ENCODE measurements at regions not wholly inside any gene's neighbourhood (a gene's known extent, or its start where the extent isn't known, plus 50 kb on each side); places are given as distances from the start of the nearest gene placed in this dataset.
A peak's percentile ranks its signal among the peaks of the same experiment; 100 is the strongest.

DNA sequence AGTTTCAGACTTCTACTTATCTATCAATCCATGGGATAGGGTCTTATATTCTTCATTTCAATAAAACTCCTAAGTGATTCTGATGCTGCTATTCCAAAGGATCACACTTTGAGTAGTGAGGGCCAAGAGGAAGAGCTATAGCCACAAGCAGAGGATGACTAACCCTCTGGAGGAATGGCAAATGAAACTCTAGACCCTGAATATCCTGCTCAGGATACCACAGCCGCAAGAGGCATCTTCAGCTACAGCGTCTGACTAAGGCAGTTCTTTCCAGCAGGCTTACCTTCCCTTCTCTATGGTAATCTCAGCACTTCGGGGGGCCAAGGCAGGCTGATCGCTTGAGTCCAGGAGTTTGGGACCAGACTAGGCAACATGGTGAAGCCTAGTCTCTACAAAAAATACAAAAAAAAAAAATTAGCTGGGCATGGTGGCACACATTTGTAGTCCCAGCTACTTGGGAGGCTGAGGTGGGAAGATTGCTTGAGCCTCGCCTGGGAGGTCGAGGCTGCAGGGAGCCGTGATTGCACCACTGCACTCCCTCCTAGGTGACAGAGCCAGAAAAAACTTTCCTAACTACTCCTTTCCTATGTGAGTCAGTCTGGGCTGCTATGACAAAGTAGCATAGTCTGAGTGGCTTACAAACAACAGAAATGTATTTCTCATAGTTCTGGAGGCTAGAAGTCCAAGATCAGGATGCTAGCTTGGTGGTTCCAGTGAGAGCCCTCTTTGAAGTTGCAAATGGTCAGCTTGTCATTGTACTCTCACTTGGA, 371.9 kb downstream of the IRS1 start:
- H3K27me3 Mint-ChIP-seq (ENCODE audit: insufficient read depth, unreplicated experiment), result no peaks in the 10 kb centered on the region
- H3K36me3 Mint-ChIP-seq (ENCODE audit: insufficient read depth, unreplicated experiment), result no peaks in the 10 kb centered on the region
- BruUV-seq (replicated peaks), result no TSS peak
- CTCF ChIA-PET, result interaction anchor here (0.6 to 1.3 kb wide), 2 partner anchors 327 to 364 kb away, joined by 3 to 4 read pairs; no protein-coding TSS in a partner anchor
- intact Hi-C loops (cut with micrococcal nuclease), result loop anchor here (2.0 to 10.0 kb wide), 4 partner anchors 243 to 533 kb away; no protein-coding TSS in a partner anchor
- POLR2A ChIA-PET, result interaction anchor here (0.6 to 1.1 kb wide), 5 partner anchors 19 to 411 kb away, joined by 3 to 4 read pairs (median 3); no protein-coding TSS in a partner anchor
- no peak overlapping the region for H3K4me3 Mint-ChIP-seq (ENCODE audit: unreplicated experiment)
- peak overlapping the region; percentile 66 for H3K27ac Mint-ChIP-seq (ENCODE audit: low read depth, unreplicated experiment)
- no peaks in the 10 kb centered on the region for H3K9me3 Mint-ChIP-seq (ENCODE audit: unreplicated experiment)
- peak; percentile 88 for DNase-seq (ENCODE audit: unreplicated experiment)
- TF ChIP-seq, protein P1, sequence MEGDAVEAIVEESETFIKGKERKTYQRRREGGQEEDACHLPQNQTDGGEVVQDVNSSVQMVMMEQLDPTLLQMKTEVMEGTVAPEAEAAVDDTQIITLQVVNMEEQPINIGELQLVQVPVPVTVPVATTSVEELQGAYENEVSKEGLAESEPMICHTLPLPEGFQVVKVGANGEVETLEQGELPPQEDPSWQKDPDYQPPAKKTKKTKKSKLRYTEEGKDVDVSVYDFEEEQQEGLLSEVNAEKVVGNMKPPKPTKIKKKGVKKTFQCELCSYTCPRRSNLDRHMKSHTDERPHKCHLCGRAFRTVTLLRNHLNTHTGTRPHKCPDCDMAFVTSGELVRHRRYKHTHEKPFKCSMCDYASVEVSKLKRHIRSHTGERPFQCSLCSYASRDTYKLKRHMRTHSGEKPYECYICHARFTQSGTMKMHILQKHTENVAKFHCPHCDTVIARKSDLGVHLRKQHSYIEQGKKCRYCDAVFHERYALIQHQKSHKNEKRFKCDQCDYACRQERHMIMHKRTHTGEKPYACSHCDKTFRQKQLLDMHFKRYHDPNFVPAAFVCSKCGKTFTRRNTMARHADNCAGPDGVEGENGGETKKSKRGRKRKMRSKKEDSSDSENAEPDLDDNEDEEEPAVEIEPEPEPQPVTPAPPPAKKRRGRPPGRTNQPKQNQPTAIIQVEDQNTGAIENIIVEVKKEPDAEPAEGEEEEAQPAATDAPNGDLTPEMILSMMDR (IDR thresholded peaks at IDR 0.05; ENCODE audit: unreplicated experiment), result no peak
- H3K4me1 Mint-ChIP-seq (ENCODE audit: insufficient read depth, unreplicated experiment), result peaks cover 38% of the 10 kb centered on the region

GRCh38 chr2:226426292-226426736, 373.3 kb downstream of the IRS1 start:
- Mint-ChIP-seq H3K4me3 (ENCODE audit: unreplicated experiment) (no peak overlapping the region), H3K36me3 (ENCODE audit: insufficient read depth, unreplicated experiment) (no peaks in the 10 kb centered on the region), H3K9me3 (ENCODE audit: unreplicated experiment) (no peaks in the 10 kb centered on the region), H3K27ac (ENCODE audit: low read depth, unreplicated experiment) (no peak overlapping the region), H3K27me3 (ENCODE audit: insufficient read depth, unreplicated experiment) (no peaks in the 10 kb centered on the region), H3K4me1 (ENCODE audit: insufficient read depth, unreplicated experiment) (peaks cover 31% of the 10 kb centered on the region)
- CTCF ChIA-PET, result interaction anchor here (1.1 kb wide), 1 partner anchor 568 kb away, joined by 4 read pairs; no protein-coding TSS in a partner anchor
- POLR2A ChIA-PET, result interaction anchor here (0.6 to 1.4 kb wide), 4 partner anchors 21 to 330 kb away, joined by 3 to 7 read pairs (median 4); no protein-coding TSS in a partner anchor
- intact Hi-C loops (cut with micrococcal nuclease), result loop anchor here (2.0 to 10.0 kb wide), 4 partner anchors 242 to 532 kb away; no protein-coding TSS in a partner anchor
- peak; percentile 94 for DNase-seq (ENCODE audit: unreplicated experiment)
- TF ChIP-seq, protein P1 (IDR thresholded peaks at IDR 0.05; ENCODE audit: unreplicated experiment), result no peak
- BruUV-seq (replicated peaks), result no TSS peak

DNA sequence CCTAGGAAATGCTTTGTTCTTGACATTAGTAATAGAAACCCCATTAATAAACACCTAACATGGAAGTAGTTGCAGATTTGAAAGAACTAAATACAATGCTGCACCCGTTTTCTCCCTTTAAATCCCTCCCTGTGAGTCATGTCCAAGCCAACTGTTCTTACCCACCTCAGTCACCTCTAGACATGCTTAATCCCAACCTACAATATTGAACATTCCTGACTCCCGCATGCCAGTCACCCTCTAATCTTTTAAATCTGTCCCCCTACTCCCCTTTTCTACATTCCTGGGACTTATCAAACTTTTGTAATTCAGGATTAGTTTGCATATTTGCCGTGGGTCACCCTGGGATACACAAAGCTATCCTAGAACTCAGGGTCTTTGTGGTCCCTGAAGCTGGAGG, 374.6 kb downstream of the IRS1 start:
- POLR2A ChIA-PET, result interaction anchor here (1.0 to 1.4 kb wide), 4 partner anchors 9 to 307 kb away, joined by 4 to 7 read pairs (median 4); no protein-coding TSS in a partner anchor
- Mint-ChIP-seq H3K4me3 (ENCODE audit: unreplicated experiment) (no peak overlapping the region), H3K27me3 (ENCODE audit: insufficient read depth, unreplicated experiment) (no peaks in the 10 kb centered on the region), H3K4me1 (ENCODE audit: insufficient read depth, unreplicated experiment) (peaks cover 26% of the 10 kb centered on the region), H3K9me3 (ENCODE audit: unreplicated experiment) (no peaks in the 10 kb centered on the region), H3K36me3 (ENCODE audit: insufficient read depth, unreplicated experiment) (no peaks in the 10 kb centered on the region), H3K27ac (ENCODE audit: low read depth, unreplicated experiment) (no peak overlapping the region)
- BruUV-seq (replicated peaks), result no TSS peak
- CTCF ChIA-PET, result interaction anchor here (0.5 to 1.1 kb wide), 3 partner anchors 378 to 536 kb away, joined by 3 to 4 read pairs (median 3); no protein-coding TSS in a partner anchor
- DNase-seq (ENCODE audit: unreplicated experiment), result no peak
- intact Hi-C loops (cut with micrococcal nuclease), result loop anchor here (5.0 to 10.0 kb wide), 3 partner anchors 240 to 530 kb away; no protein-coding TSS in a partner anchor
- TF ChIP-seq, protein P1 (IDR thresholded peaks at IDR 0.05; ENCODE audit: unreplicated experiment), result no peak

DNA sequence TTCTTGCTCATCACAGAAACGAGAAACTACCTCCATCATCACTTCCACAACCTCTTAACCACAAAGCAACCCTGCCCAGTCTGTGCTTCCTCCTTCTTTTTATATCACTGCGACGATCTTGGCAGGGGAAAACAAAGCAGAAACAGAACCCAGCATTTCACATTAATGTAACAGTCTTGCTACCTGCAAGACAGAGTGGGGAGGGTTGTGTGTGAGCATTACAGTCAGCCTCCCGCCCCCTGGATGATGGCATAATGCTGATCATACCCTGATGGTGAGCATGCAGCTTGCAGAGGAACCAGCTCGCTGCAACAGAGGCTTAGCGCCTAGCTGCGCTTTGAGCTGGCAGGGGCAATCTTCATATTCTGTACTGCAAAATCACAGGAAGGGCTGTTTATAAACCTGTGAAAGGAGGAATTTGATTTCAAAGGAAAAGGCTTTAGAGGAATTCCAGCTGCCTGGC, 376.1 kb downstream of the IRS1 start:
- Mint-ChIP-seq H3K4me1 (ENCODE audit: insufficient read depth, unreplicated experiment) (peaks cover 26% of the 10 kb centered on the region), H3K4me3 (ENCODE audit: unreplicated experiment) (no peak overlapping the region), H3K27ac (ENCODE audit: low read depth, unreplicated experiment) (no peak overlapping the region), H3K27me3 (ENCODE audit: insufficient read depth, unreplicated experiment) (no peaks in the 10 kb centered on the region), H3K36me3 (ENCODE audit: insufficient read depth, unreplicated experiment) (no peaks in the 10 kb centered on the region), H3K9me3 (ENCODE audit: unreplicated experiment) (no peaks in the 10 kb centered on the region)
- TF ChIP-seq, protein P1 (IDR thresholded peaks at IDR 0.05; ENCODE audit: unreplicated experiment), result no peak
- ChIA-PET CTCF (interaction anchor here (1.1 kb wide), 1 partner anchor 534 kb away, joined by 4 read pairs; no protein-coding TSS in a partner anchor), POLR2A (interaction anchor here (1.1 to 1.2 kb wide), 3 partner anchors 17 to 332 kb away, joined by 3 to 7 read pairs (median 4); no protein-coding TSS in a partner anchor)
- no TSS peak for BruUV-seq (replicated peaks)
- DNase-seq (ENCODE audit: unreplicated experiment), result no peak
- intact Hi-C loops (cut with micrococcal nuclease), result loop anchor here (10.0 kb wide), 2 partner anchors 239 to 529 kb away; no protein-coding TSS in a partner anchor

Data from MCF 10A (cell line).